RWPE1 (cell line): ENCODE measurements at regions not wholly inside any gene's neighbourhood (a gene's known extent, or its start where the extent isn't known, plus 50 kb on each side); places are given as distances from the start of the nearest gene placed in this dataset.
A peak's percentile ranks its signal among the peaks of the same experiment; 100 is the strongest.

Experiments
- CTCF ChIA-PET: fragments of 350-600 bp; sonication (Branson Sonifier 250); formaldehyde crosslinking; extraction: SDS; loops from one replicate; lab custom pipeline; 2021; lab: Yijun Ruan, JAX
- POLR2A ChIA-PET: fragments of 400-600 bp; formaldehyde crosslinking; extraction: SDS; loops from one replicate; lab custom pipeline; 2020; ENCODE audit warnings: antibody characterized with exemption; ENCODE audit not compliant: low non-redundant PET; lab: Yijun Ruan, JAX
- DNase-seq: peaks from one replicate; pipeline ENCODE4 v3.0.0; 2012; ENCODE audit warnings: low spot score
- H3K27ac ChIP-seq: fragments of 450-650 bp; 2 replicates; pipeline ENCODE4 v1.5.1; 2017
- CTCF ChIP-seq: fragments of 450-650 bp; conservative IDR thresholded peaks from 2 replicates; pipeline ENCODE4 v1.5.1; 2017; ENCODE audit warnings: low read depth, mild to moderate bottlenecking

GRCh38 chr10:29922892-29923291, 136.5 kb downstream of the JCAD start:
- POLR2A ChIA-PET = no interaction called here
- CTCF ChIA-PET = no interaction called here
- TF ChIP-seq CTCF = no peak
- no peak for DNase-seq
- H3K27ac ChIP-seq = no peak overlapping the region

- no peak for TF ChIP-seq CTCF
- POLR2A ChIA-PET = no interaction called here
- no peak overlapping the region for H3K27ac ChIP-seq
- DNase-seq = no peak
- CTCF ChIA-PET = interaction anchor here (1.6 kb wide), 1 partner anchor 81 kb away, joined by 3 read pairs; no protein-coding TSS in a partner anchor
Measured at GRCh38 chr10:29922226-29922625, 137.2 kb downstream of the JCAD start.

- DNase-seq = no peak
- ChIA-PET POLR2A (no interaction called here), CTCF (interaction anchor here (1.6 kb wide), 1 partner anchor 82 kb away, joined by 3 read pairs; no protein-coding TSS in a partner anchor)
- H3K27ac ChIP-seq = peak overlapping the region; percentile 72
- TF ChIP-seq CTCF = no peak
Measured at GRCh38 chr10:29921071-29921446, 138.3 kb downstream of the JCAD start.

- peak overlapping the region; percentile 72 for H3K27ac ChIP-seq
- no peak for TF ChIP-seq CTCF
- no peak for DNase-seq
- POLR2A ChIA-PET = no interaction called here
- CTCF ChIA-PET = interaction anchor here (1.6 kb wide), 1 partner anchor 82 kb away, joined by 3 read pairs; no protein-coding TSS in a partner anchor
Measured at GRCh38 chr10:29920408-29921070, 138.8 kb downstream of the JCAD start.

GRCh38 chr10:29918623-29919400, 140.6 kb downstream of the JCAD start:
- no peak overlapping the region for H3K27ac ChIP-seq
- POLR2A ChIA-PET = interaction anchor here (0.7 kb wide), 1 partner anchor 66 kb away, joined by 7 read pairs; no protein-coding TSS in a partner anchor
- TF ChIP-seq CTCF = no peak
- DNase-seq = no peak
- CTCF ChIA-PET = no interaction called here

GRCh38 chr10:29917311-29917710, 142.1 kb downstream of the JCAD start:
- DNase-seq = no peak
- POLR2A ChIA-PET = no interaction called here
- CTCF ChIA-PET = no interaction called here
- TF ChIP-seq CTCF = no peak
- no peak overlapping the region for H3K27ac ChIP-seq
